GM23338 (cell line): ENCODE measurements at regions not wholly inside any gene's neighbourhood (a gene's known extent, or its start where the extent isn't known, plus 50 kb on each side); places are given as distances from the start of the nearest gene placed in this dataset.
A peak's percentile ranks its signal among the peaks of the same experiment; 100 is the strongest.

Experiments used
- ATAC-seq: fragments of 200-7000 bp; cut with Tn5 transposase; 3 replicates; pipeline ENCODE4 v1.9.1; 2020
- DNase-seq: peaks from one replicate; pipeline ENCODE4 v3.0.0-alpha.2; 2015; ENCODE audit warnings: low spot score
- H2AFZ ChIP-seq: fragments of 200-600 bp; sonication (generic); 2 replicates; pipeline ENCODE4 v1.8.0; 2016; ENCODE audit warnings: antibody characterized with exemption, mild to moderate bottlenecking, moderate library complexity
- H3F3A ChIP-seq: fragments of 200-600 bp; sonication (generic); replicated peaks from 2 replicates; pipeline ENCODE4 v1.8.0; 2017; ENCODE audit warnings: antibody characterized with exemption, mixed run types, low read depth
- H3K27ac ChIP-seq: fragments of 200-600 bp; sonication (generic); 2 replicates; pipeline ENCODE4 v1.6.1; 2016; ENCODE audit warnings: low read depth
- H3K27me3 ChIP-seq: fragments of 200-600 bp; sonication (generic); 2 replicates; pipeline ENCODE4 v1.8.0; 2016; ENCODE audit warnings: mild to moderate bottlenecking, mixed run types, moderate library complexity; ENCODE audit not compliant: insufficient read depth
- H3K36me3 ChIP-seq: fragments of 200-600 bp; sonication (generic); 2 replicates; pipeline ENCODE4 v1.8.0; 2016; ENCODE audit warnings: mild to moderate bottlenecking; ENCODE audit not compliant: insufficient read depth
- H3K4me1 ChIP-seq: fragments of 200-600 bp; sonication (generic); 2 replicates; pipeline ENCODE4 v1.8.0; 2016; ENCODE audit warnings: mild to moderate bottlenecking, moderate library complexity; ENCODE audit not compliant: insufficient read depth
- H3K4me2 ChIP-seq: fragments of 200-600 bp; sonication (generic); 2 replicates; pipeline ENCODE4 v1.7.1; 2017; ENCODE audit warnings: mixed run types
- H3K4me3 ChIP-seq: fragments of 200-600 bp; sonication (generic); 2 replicates; pipeline ENCODE4 v1.6.1; 2016; ENCODE audit warnings: mixed run types
- H3K79me2 ChIP-seq: fragments of 200-600 bp; sonication (generic); replicated peaks from 2 replicates; pipeline ENCODE4 v1.8.0; 2017; ENCODE audit warnings: mild to moderate bottlenecking; ENCODE audit not compliant: insufficient read depth
- H3K9me2 ChIP-seq: fragments of 200-600 bp; sonication (generic); 2 replicates; pipeline ENCODE4 v1.8.0; 2017; ENCODE audit not compliant: insufficient read depth
- H4K20me1 ChIP-seq: fragments of 200-600 bp; sonication (generic); replicated peaks from 2 replicates; pipeline ENCODE4 v1.8.0; 2017; ENCODE audit warnings: mild to moderate bottlenecking; ENCODE audit not compliant: insufficient read depth
- H3K27ac Mint-ChIP-seq: 2 replicates; pipeline ENCODE4 v1.8.0; 2020; ENCODE audit warnings: inconsistent platforms, mild to moderate bottlenecking, moderate library complexity, mixed read lengths
- H3K27me3 Mint-ChIP-seq: 3 replicates; pipeline ENCODE4 v1.8.0; 2022; ENCODE audit warnings: low read depth, mild to moderate bottlenecking, moderate library complexity, mixed read lengths, inconsistent platforms; ENCODE audit not compliant: insufficient read depth, poor library complexity
- H3K36me3 Mint-ChIP-seq: 3 replicates; pipeline ENCODE4 v1.8.0; 2021; ENCODE audit warnings: low read depth, mild to moderate bottlenecking, inconsistent platforms, moderate library complexity, mixed read lengths
- H3K4me1 Mint-ChIP-seq: 3 replicates; pipeline ENCODE4 v1.8.0; 2020; ENCODE audit warnings: mild to moderate bottlenecking, inconsistent platforms, mixed read lengths
- H3K4me3 Mint-ChIP-seq: 3 replicates; pipeline ENCODE4 v1.8.0; 2021; ENCODE audit warnings: moderate library complexity, mild to moderate bottlenecking, inconsistent platforms, mixed read lengths
- H3K9me3 Mint-ChIP-seq: 3 replicates; pipeline ENCODE4 v1.8.0; 2020; ENCODE audit warnings: moderate library complexity, mild to moderate bottlenecking, inconsistent platforms, mixed read lengths
- CREB1 ChIP-seq: fragments of 250-450 bp; sonication (Bioruptor Pico); IDR thresholded peaks from 2 replicates; pipeline ENCODE4 v1.5.0; 2020; ENCODE audit warnings: low read depth, mild to moderate bottlenecking, moderate library complexity
- CTCF ChIP-seq, 2 experiments: fragments of 200-600 bp in 1 of 2; sonication (generic) in 1 of 2; conservative IDR thresholded peaks; 2 replicates each; pipeline versions ENCODE4 v1.5.1 to v1.6.1; 2016 to 2017; ENCODE audit warnings: antibody characterized with exemption in 2 of 2, low read depth in 2 of 2, mild to moderate bottlenecking in 2 of 2, moderate library complexity in 1 of 2
- ETS1 ChIP-seq: IDR thresholded peaks from 2 replicates; pipeline ENCODE4 v1.6.1; 2016; ENCODE audit warnings: antibody characterized with exemption
- EZH2 ChIP-seq: fragments of 200-600 bp; sonication (generic); IDR thresholded peaks from one replicate; pipeline ENCODE4 v1.8.0; 2017; ENCODE audit warnings: antibody characterized with exemption, mild to moderate bottlenecking, low read depth; ENCODE audit not compliant: unreplicated experiment
- EZH2phosphoT487 ChIP-seq: fragments of 200-600 bp; sonication (generic); IDR thresholded peaks from one replicate; pipeline ENCODE4 v1.8.1; 2018; ENCODE audit warnings: antibody characterized with exemption; ENCODE audit not compliant: unreplicated experiment
- JUNB ChIP-seq: IDR thresholded peaks from one replicate; pipeline ENCODE4 v1.6.1; 2016; ENCODE audit warnings: antibody characterized with exemption; ENCODE audit not compliant: unreplicated experiment
- NANOG ChIP-seq: IDR thresholded peaks from 2 replicates; pipeline ENCODE4 v1.6.1; 2016; ENCODE audit warnings: antibody characterized with exemption, borderline replicate concordance
- POLR2AphosphoS5 ChIP-seq: IDR thresholded peaks from 2 replicates; pipeline ENCODE4 v1.6.1; 2016; ENCODE audit warnings: antibody characterized with exemption, low read depth
- REST ChIP-seq: IDR thresholded peaks from one replicate; pipeline ENCODE4 v1.6.1; 2018; ENCODE audit warnings: antibody characterized with exemption; ENCODE audit not compliant: unreplicated experiment
- STAT1 ChIP-seq: IDR thresholded peaks from one replicate; pipeline ENCODE4 v1.6.1; 2016; ENCODE audit warnings: antibody characterized with exemption; ENCODE audit not compliant: unreplicated experiment
- ZNF114 ChIP-seq: fragments of 250-450 bp; sonication (Bioruptor Pico); IDR thresholded peaks from 2 replicates; pipeline ENCODE4 v1.5.0; 2020; ENCODE audit warnings: mild to moderate bottlenecking, moderate library complexity
- ZNF331 ChIP-seq: fragments of 250-450 bp; sonication (Bioruptor Pico); IDR thresholded peaks from 2 replicates; pipeline ENCODE4 v1.5.0; 2020; ENCODE audit warnings: low read depth, mild to moderate bottlenecking, moderate library complexity

- no peak overlapping the region for H3K4me2 ChIP-seq
- H3K4me1 Mint-ChIP-seq: peaks cover 18% of the 10 kb centered on the region
- H3K27me3 ChIP-seq: no peaks in the 10 kb centered on the region
- H3K36me3 Mint-ChIP-seq: no peaks in the 10 kb centered on the region
- H3K79me2 ChIP-seq: no peaks in the 10 kb centered on the region
- no peak overlapping the region for H3K27ac Mint-ChIP-seq
- DNase-seq: no peak
- no peaks in the 10 kb centered on the region for H3K27me3 Mint-ChIP-seq
- H3K4me3 ChIP-seq: no peak overlapping the region
- TF ChIP-seq REST: no peak
- TF ChIP-seq EZH2: no peak
- TF ChIP-seq CREB1 (CRISPR knock-in tag): no peak
- no peak for TF ChIP-seq JUNB
- TF ChIP-seq EZH2phosphoT487: no peak
- TF ChIP-seq STAT1: no peak
- TF ChIP-seq NANOG: no peak
- no peak for TF ChIP-seq ZNF331 (CRISPR knock-in tag)
- no peak for TF ChIP-seq ZNF114 (CRISPR knock-in tag)
- TF ChIP-seq POLR2AphosphoS5: no peak
- no peaks in the 10 kb centered on the region for H3K9me3 Mint-ChIP-seq
- no peak for ATAC-seq
- no peaks in the 10 kb centered on the region for H3K9me2 ChIP-seq
- H3K27ac ChIP-seq: no peak overlapping the region
- H2AFZ ChIP-seq: no peak overlapping the region
- H4K20me1 ChIP-seq: no peaks in the 10 kb centered on the region
- no peaks in the 10 kb centered on the region for H3K4me1 ChIP-seq
- H3F3A ChIP-seq: no peaks in the 10 kb centered on the region
- H3K4me3 Mint-ChIP-seq: no peak overlapping the region
- H3K36me3 ChIP-seq: no peaks in the 10 kb centered on the region
These were observed 228.9 kb upstream of the SEMA3D start for GRCh38 chr7:85415743-85416142.

GRCh38 chr7:85413718-85414117, 226.9 kb upstream of the SEMA3D start:
- peak; percentile 11 for DNase-seq
- no peaks in the 10 kb centered on the region for H3K36me3 Mint-ChIP-seq
- peaks cover 2% of the 10 kb centered on the region for H3K27me3 Mint-ChIP-seq
- no peaks in the 10 kb centered on the region for H3K9me3 Mint-ChIP-seq
- Histone ChIP-seq H3K36me3 (no peaks in the 10 kb centered on the region), H4K20me1 (no peaks in the 10 kb centered on the region), H2AFZ (peak overlapping the region; percentile 60; the same call in 1 of the 2 replicates), H3K79me2 (no peaks in the 10 kb centered on the region), H3K27me3 (no peaks in the 10 kb centered on the region), H3K9me2 (no peaks in the 10 kb centered on the region), H3K4me2 (no peak overlapping the region), H3K27ac (no peak overlapping the region), H3K4me3 (no peak overlapping the region), H3K4me1 (no peaks in the 10 kb centered on the region), H3F3A (no peaks in the 10 kb centered on the region)
- peak; percentile 76 for ATAC-seq
- H3K27ac Mint-ChIP-seq: 0 out of 2 replicates have a peak overlapping the region, but pooled peaks have one; percentile 17
- H3K4me1 Mint-ChIP-seq: peaks cover 18% of the 10 kb centered on the region
- H3K4me3 Mint-ChIP-seq: no peak overlapping the region
- TF ChIP-seq ZNF114 (CRISPR knock-in tag) (no peak), REST (no peak), ETS1 (no peak), EZH2phosphoT487 (no peak), NANOG (no peak), CREB1 (CRISPR knock-in tag) (no peak), STAT1 (no peak), CTCF (conservative IDR thresholded peaks at IDR 0.05; ENCODE audit: low read depth in 2 of 2) (no peak), JUNB (no peak)
